Suprapubic skin (tissue), 4 donors: ENCODE measurements at regions not wholly inside any gene's neighbourhood (a gene's known extent, or its start where the extent isn't known, plus 50 kb on each side); places are given as distances from the start of the nearest gene placed in this dataset.

Experiments used
- DNase-seq, 2 donors: peaks; one replicate each; pipeline ENCODE4 v3.0.0-alpha.2; 2019; ENCODE audit warnings: low spot score in 2 of 2
- H3K27ac ChIP-seq: fragments of 200-600 bp; sonication (generic); one replicate; pipeline ENCODE4 v1.5.1; 2019
- H3K27me3 ChIP-seq: fragments of 200-600 bp; sonication (generic); one replicate; pipeline ENCODE4 v1.5.1; 2019
- H3K36me3 ChIP-seq: fragments of 200-600 bp; sonication (generic); one replicate; pipeline ENCODE4 v1.5.1; 2019
- H3K4me1 ChIP-seq: fragments of 200-600 bp; sonication (generic); one replicate; pipeline ENCODE4 v1.5.1; 2019
- H3K4me3 ChIP-seq: fragments of 200-600 bp; sonication (generic); one replicate; pipeline ENCODE4 v1.5.1; 2019; ENCODE audit warnings: mild to moderate bottlenecking
- H3K9me3 ChIP-seq: fragments of 200-600 bp; sonication (generic); one replicate; pipeline ENCODE4 v1.5.1; 2019
- EP300 ChIP-seq: sonication (generic); formaldehyde crosslinking; IDR thresholded peaks from one replicate; pipeline ENCODE4 v1.6.1; 2017; ENCODE audit warnings: antibody characterized with exemption
- POLR2A ChIP-seq, 2 donors: fragments of 450-650 bp; IDR thresholded peaks; one replicate each; pipeline ENCODE4 v1.6.1; 2017; ENCODE audit warnings: antibody characterized with exemption in 2 of 2, mild to moderate bottlenecking in 2 of 2, moderate library complexity in 2 of 2
- POLR2AphosphoS5 ChIP-seq, 3 donors: sonication (generic); formaldehyde crosslinking; IDR thresholded peaks; one replicate each; pipeline ENCODE4 v1.6.1; 2017; ENCODE audit warnings: antibody characterized with exemption in 3 of 3
- WGBS: methylation state at CpG from one replicate; pipeline ENCODE4 v1.1.5; 2018; 5-methylcytosine and 5-hydroxymethylcytosine counted together
- TF ChIP-seq, protein P1 (sequence below), 2 donors: fragments of 200-600 bp in 1 of 2; fragments of 450-650 bp in 1 of 2; sonication (generic) in 1 of 2; IDR thresholded peaks; one replicate each; pipeline ENCODE4 v1.5.1; 2016 to 2019; ENCODE audit warnings: antibody characterized with exemption in 2 of 2, mild to moderate bottlenecking in 1 of 2, moderate library complexity in 1 of 2

DNA sequence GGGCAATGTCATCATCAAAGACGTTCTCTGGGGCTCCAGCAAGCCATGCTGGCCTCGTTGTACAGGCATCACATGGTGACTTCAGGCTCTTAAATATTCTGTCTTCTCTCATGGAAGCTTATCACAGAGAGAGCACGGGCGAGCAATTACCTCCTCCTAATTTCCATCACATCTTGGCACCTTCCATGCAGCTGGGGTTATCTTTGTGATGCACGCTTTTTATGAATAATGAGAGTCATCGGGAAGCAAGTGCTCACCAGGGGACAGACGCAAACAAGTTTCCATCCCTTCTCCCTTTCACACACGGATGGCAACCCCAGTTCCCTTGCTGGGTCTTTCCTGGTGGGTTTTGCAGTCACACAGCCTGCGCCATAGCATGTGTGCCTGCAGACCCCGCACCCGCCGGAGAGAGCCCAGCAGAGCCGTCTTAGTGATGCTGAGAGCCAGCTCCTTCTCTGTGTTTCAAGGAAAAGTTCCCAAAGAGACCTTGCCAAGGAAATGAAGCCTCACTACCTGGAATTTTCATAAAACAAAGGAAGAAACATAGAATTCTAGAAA, 116.3 kb upstream of the AFDN start:
- Histone ChIP-seq H3K27ac (no peak overlapping the region), H3K4me3 (no peak overlapping the region), H3K36me3 (no peaks in the 10 kb centered on the region), H3K9me3 (no peaks in the 10 kb centered on the region), H3K4me1 (no peaks in the 10 kb centered on the region), H3K27me3 (peaks cover 21% of the 10 kb centered on the region)
- TF ChIP-seq POLR2AphosphoS5 (IDR thresholded peaks at IDR 0.05), result no peak
- TF ChIP-seq, protein P1, sequence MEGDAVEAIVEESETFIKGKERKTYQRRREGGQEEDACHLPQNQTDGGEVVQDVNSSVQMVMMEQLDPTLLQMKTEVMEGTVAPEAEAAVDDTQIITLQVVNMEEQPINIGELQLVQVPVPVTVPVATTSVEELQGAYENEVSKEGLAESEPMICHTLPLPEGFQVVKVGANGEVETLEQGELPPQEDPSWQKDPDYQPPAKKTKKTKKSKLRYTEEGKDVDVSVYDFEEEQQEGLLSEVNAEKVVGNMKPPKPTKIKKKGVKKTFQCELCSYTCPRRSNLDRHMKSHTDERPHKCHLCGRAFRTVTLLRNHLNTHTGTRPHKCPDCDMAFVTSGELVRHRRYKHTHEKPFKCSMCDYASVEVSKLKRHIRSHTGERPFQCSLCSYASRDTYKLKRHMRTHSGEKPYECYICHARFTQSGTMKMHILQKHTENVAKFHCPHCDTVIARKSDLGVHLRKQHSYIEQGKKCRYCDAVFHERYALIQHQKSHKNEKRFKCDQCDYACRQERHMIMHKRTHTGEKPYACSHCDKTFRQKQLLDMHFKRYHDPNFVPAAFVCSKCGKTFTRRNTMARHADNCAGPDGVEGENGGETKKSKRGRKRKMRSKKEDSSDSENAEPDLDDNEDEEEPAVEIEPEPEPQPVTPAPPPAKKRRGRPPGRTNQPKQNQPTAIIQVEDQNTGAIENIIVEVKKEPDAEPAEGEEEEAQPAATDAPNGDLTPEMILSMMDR (IDR thresholded peaks at IDR 0.05), result no peak
- peak in 1 of 2 donors; percentile 56 for DNase-seq
- 85% methylated on average over 13 of the region's 13 CpGs for WGBS

DNA sequence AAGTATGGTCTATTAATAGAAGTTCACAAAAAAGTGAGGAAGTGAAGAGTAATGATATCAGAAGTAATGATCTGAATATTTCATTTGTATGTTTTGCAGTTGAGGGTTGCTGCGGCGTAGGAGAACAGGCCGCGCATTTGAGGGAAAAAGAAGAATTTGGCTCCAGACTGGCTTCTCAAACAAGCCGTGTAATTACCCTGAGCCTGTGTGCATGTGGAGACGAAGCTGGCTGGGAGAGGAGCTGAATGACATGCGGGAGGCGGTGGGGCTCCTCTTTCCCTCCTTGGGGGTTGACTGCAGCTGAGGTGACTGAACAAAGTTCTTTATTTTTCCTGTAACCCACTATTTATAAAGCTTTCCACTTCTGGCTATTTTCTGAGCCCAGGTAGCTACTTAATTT, 115.5 kb upstream of the AFDN start:
- Histone ChIP-seq H3K27me3 (peaks cover 21% of the 10 kb centered on the region), H3K9me3 (no peaks in the 10 kb centered on the region), H3K27ac (no peak overlapping the region), H3K36me3 (no peaks in the 10 kb centered on the region), H3K4me1 (no peaks in the 10 kb centered on the region), H3K4me3 (no peak overlapping the region)
- peak in 1 of 2 donors; percentile 45 for DNase-seq
- WGBS, result 80% methylated on average over 8 of the region's 8 CpGs
- TF ChIP-seq POLR2A (IDR thresholded peaks at IDR 0.05) (no peak), POLR2AphosphoS5 (IDR thresholded peaks at IDR 0.05) (no peak), EP300 (no peak)
- TF ChIP-seq, protein P1 (IDR thresholded peaks at IDR 0.05), result no peak

DNA sequence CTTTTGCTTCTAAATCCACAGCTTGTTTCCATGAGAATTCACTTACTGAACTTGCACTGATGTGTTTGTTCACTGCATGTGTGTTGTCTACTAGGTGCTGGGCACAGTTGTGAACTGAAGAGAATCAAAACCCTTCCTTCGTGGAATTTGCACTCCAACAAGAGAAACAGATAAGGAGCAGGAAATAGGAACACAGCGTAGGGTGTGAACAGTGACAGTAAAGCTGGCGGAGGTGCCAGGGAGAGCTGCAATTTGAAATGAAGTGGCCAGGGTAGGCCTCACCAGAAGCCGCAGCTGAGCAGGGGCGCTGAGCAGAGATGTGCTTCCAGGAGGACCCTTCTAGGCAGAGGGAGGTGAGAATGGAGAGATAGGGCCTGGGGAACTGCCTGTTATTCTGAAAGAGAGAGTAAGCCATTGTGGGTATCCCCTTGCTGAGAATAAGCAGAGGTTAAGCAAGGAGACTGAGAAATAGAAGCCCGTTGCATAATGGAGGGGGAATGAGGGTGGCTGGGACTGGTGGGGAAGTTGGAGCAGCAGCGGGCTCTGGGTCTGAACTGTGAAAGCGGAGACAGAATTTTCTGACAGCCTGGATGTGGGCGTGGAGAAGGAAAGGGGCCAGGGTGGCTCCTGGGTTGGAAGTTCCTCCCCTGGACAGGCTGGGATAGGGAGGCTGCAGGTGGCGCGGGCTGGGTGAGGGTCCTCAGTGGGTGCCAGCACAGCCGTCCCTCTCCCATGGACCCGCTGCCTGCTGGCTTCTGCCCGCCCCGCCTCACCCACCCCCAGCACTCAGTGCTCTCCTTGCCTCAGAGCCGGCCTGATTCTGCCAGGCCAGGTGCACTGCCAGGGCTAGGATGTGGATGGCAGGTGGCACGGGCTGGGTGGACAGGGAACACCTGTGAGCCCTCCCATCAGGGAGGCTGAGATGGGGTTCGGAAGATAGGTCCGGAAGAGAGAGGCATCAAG, 114.7 kb upstream of the AFDN start:
- peak in 1 of 2 donors; percentile 49 for DNase-seq
- WGBS, result 78% methylated on average over 17 of the region's 19 CpGs
- Histone ChIP-seq H3K36me3 (no peaks in the 10 kb centered on the region), H3K27me3 (peaks cover 17% of the 10 kb centered on the region), H3K9me3 (no peaks in the 10 kb centered on the region), H3K27ac (no peak overlapping the region), H3K4me3 (no peak overlapping the region), H3K4me1 (no peaks in the 10 kb centered on the region)
- TF ChIP-seq POLR2A (IDR thresholded peaks at IDR 0.05), result no peak
- TF ChIP-seq, protein P1 (IDR thresholded peaks at IDR 0.05), result no peak
- TF ChIP-seq POLR2AphosphoS5 (IDR thresholded peaks at IDR 0.05), result no peak

DNA sequence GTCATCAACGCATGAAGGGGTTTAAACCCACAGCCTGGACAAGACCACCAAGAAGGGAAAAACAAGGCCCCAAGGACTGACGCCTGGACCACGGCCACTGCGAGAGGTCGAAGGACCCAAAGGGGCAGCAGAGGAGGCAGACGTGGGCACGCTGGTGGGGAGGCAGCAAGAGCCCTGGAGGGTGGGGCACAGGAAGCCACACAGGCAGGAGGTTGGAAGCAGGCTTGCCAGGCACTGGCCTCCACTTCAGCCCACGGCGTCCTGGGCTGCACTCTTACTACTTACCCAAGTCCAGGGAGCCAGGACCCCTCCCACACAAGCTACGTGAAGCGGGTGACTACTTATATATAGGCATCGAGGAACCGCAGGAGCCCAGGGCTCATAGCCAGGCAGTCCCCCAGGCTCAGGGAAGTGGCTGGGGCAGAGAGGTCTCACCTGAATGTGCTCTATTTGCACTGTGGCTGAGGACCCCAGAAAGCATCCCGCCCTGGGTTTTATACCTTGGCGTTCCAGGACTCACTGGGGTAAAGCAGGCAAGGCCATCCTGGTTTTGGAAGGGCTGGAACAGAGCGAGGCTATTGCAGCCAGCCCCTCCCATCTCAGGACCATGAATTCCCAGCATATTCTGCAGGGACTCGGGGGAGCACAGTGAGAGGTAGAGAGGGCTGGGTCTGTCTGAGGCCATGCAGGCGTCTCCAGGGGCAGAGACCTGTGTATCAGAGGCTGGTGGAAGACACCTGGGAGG, 113.8 kb upstream of the AFDN start:
- Histone ChIP-seq H3K27ac (no peak overlapping the region), H3K4me1 (no peaks in the 10 kb centered on the region), H3K4me3 (no peak overlapping the region), H3K9me3 (no peaks in the 10 kb centered on the region), H3K27me3 (peaks cover 17% of the 10 kb centered on the region), H3K36me3 (no peaks in the 10 kb centered on the region)
- DNase-seq, result peak in 1 of 2 donors; percentile 76
- 86% methylated on average over 15 of the region's 18 CpGs for WGBS
- TF ChIP-seq, protein P1 (IDR thresholded peaks at IDR 0.05), result no peak
- TF ChIP-seq POLR2A (IDR thresholded peaks at IDR 0.05) (no peak), POLR2AphosphoS5 (IDR thresholded peaks at IDR 0.05) (no peak), EP300 (no peak)

DNA sequence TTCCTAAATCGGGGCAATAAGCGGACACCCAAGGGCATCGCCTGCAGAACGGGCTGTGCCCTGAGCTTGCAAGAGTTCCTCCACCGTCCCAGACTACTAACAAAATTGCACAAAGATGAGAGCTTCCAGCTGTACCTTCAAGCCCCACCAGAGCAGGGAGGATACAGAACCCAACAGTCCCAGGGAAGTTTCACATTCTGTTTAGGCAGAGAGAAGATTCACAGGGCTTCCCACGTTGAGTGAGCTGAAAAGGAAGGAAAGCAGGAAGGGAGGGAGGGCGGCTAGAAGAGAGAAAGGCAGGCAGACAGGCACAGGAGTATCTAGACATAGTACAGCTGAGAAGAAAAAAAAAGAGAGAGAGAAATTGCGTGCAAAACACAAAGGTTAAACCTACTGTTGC, 112.6 kb upstream of the AFDN start:
- no peak for DNase-seq

More for the DNA sequence above, 112.6 kb upstream of the AFDN start:
- no peak overlapping the region for H3K4me3 ChIP-seq
- H3K9me3 ChIP-seq, result no peaks in the 10 kb centered on the region
- no peaks in the 10 kb centered on the region for H3K36me3 ChIP-seq
- no peak overlapping the region for H3K27ac ChIP-seq
- H3K4me1 ChIP-seq, result no peaks in the 10 kb centered on the region
- WGBS, result 43% methylated on average over 8 of the region's 8 CpGs
- TF ChIP-seq, protein P1 (IDR thresholded peaks at IDR 0.05), result no peak
- TF ChIP-seq POLR2A (IDR thresholded peaks at IDR 0.05), result no peak
- no peak for TF ChIP-seq POLR2AphosphoS5 (IDR thresholded peaks at IDR 0.05)
- TF ChIP-seq EP300, result no peak
- H3K27me3 ChIP-seq, result peaks cover 17% of the 10 kb centered on the region
